Neural cell (in vitro differentiated cells): ENCODE measurements at regions not wholly inside any gene's neighbourhood (a gene's known extent, or its start where the extent isn't known, plus 50 kb on each side); places are given as distances from the start of the nearest gene placed in this dataset.

Source experiments
- H2AFZ ChIP-seq: fragments of 200-600, 300-800 bp; sonication (generic), shearing (Covaris generic); 2 replicates; pipeline ENCODE4 v1.6.0; 2014; ENCODE audit warnings: low read depth, mild to moderate bottlenecking, antibody characterized with exemption, low read length, moderate library complexity
- H3F3A ChIP-seq: fragments of 200-600 bp; shearing (Covaris generic); 2 replicates; pipeline ENCODE4 v1.6.1; 2016; ENCODE audit warnings: mild to moderate bottlenecking, moderate library complexity, mixed read lengths, antibody characterized with exemption, low read length; ENCODE audit not compliant: insufficient read depth, poor library complexity, severe bottlenecking
- H3K27ac ChIP-seq: fragments of 200-600, 300-800 bp; sonication (generic), shearing (Covaris generic); 2 replicates; pipeline ENCODE4 v1.5.1; 2014; ENCODE audit warnings: mild to moderate bottlenecking, low read length, moderate library complexity
- H3K27me3 ChIP-seq: fragments of 300-800, 200-600 bp; sonication (generic), shearing (Covaris generic); 2 replicates; pipeline ENCODE4 v1.6.0; 2014; ENCODE audit warnings: mild to moderate bottlenecking, low read depth, low read length, moderate library complexity; ENCODE audit not compliant: insufficient read depth
- H3K36me3 ChIP-seq: fragments of 300-800, 200-600 bp; sonication (generic), shearing (Covaris generic); 2 replicates; pipeline ENCODE4 v1.5.1; 2014; ENCODE audit warnings: mild to moderate bottlenecking, antibody characterized with exemption, low read length, moderate library complexity; ENCODE audit not compliant: insufficient read depth
- H3K4me2 ChIP-seq: fragments of 300-800, 200-600 bp; sonication (generic), shearing (Covaris generic); 2 replicates; pipeline ENCODE4 v1.6.0; 2014; ENCODE audit warnings: mild to moderate bottlenecking, low read length
- H3K4me3 ChIP-seq: fragments of 300-800, 200-600 bp; sonication (generic), shearing (Covaris generic); 2 replicates; pipeline ENCODE4 v1.5.1; 2014; ENCODE audit warnings: mild to moderate bottlenecking, low read length, moderate library complexity
- H3K79me2 ChIP-seq: fragments of 200-600 bp; shearing (Covaris generic); replicated peaks from 2 replicates; pipeline ENCODE4 v1.6.0; 2014; ENCODE audit warnings: mild to moderate bottlenecking, low read length, moderate library complexity; ENCODE audit not compliant: insufficient read depth
- H3K9ac ChIP-seq: fragments of 300-800, 200-600 bp; sonication (generic), shearing (Covaris generic); 2 replicates; pipeline ENCODE4 v1.6.1; 2016; ENCODE audit warnings: mild to moderate bottlenecking, low read length, mixed read lengths
- H3K9me2 ChIP-seq: fragments of 200-600 bp; shearing (Covaris generic); 2 replicates; pipeline ENCODE4 v1.6.1; 2016; ENCODE audit warnings: mild to moderate bottlenecking, low read length, mixed read lengths; ENCODE audit not compliant: insufficient read depth
- H3K9me3 ChIP-seq: fragments of 200-600, 300-800 bp; sonication (generic), shearing (Covaris generic); 2 replicates; pipeline ENCODE4 v1.6.1; 2016; ENCODE audit warnings: mild to moderate bottlenecking, mixed run types, low read length, moderate library complexity, mixed read lengths
- H4K20me1 ChIP-seq: fragments of 200-600 bp; shearing (Covaris generic); 2 replicates; pipeline ENCODE4 v1.6.1; 2016; ENCODE audit warnings: mild to moderate bottlenecking, mixed run types; ENCODE audit not compliant: insufficient read depth
- EP300 ChIP-seq: fragments of 450-650 bp; conservative IDR thresholded peaks from 2 replicates; pipeline ENCODE4 v1.6.1; 2014; ENCODE audit warnings: antibody characterized with exemption, mild to moderate bottlenecking, moderate library complexity; ENCODE audit not compliant: poor library complexity, severe bottlenecking
- EZH2 ChIP-seq: fragments of 200-600, 300-800 bp; shearing (Covaris generic), sonication (generic); IDR thresholded peaks from 2 replicates; pipeline ENCODE4 v1.6.1; 2014; ENCODE audit warnings: antibody characterized with exemption, low read length, borderline replicate concordance, mild to moderate bottlenecking; ENCODE audit not compliant: insufficient read depth, poor library complexity, severe bottlenecking
- MXI1 ChIP-seq: fragments of 450-650 bp; conservative IDR thresholded peaks from 2 replicates; pipeline ENCODE4 v1.6.1; 2014; ENCODE audit warnings: antibody characterized with exemption, mild to moderate bottlenecking; ENCODE audit not compliant: poor library complexity, severe bottlenecking
- POLR2AphosphoS5 ChIP-seq: IDR thresholded peaks from 2 replicates; pipeline ENCODE4 v1.6.1; 2012
- RAD21 ChIP-seq: fragments of 450-650 bp; conservative IDR thresholded peaks from 2 replicates; pipeline ENCODE4 v1.6.1; 2014; ENCODE audit warnings: antibody characterized with exemption, mild to moderate bottlenecking, moderate library complexity
- SMC3 ChIP-seq: fragments of 450-650 bp; conservative IDR thresholded peaks from 2 replicates; pipeline ENCODE4 v1.6.1; 2014; ENCODE audit warnings: antibody characterized with exemption, mild to moderate bottlenecking, moderate library complexity; ENCODE audit not compliant: poor library complexity
- TAF1 ChIP-seq: IDR thresholded peaks from 2 replicates; pipeline ENCODE4 v1.6.1; 2012; ENCODE audit warnings: low read depth
- TF ChIP-seq, protein P1 (sequence below): IDR thresholded peaks from 2 replicates; pipeline ENCODE4 v1.6.1; 2012; ENCODE audit warnings: borderline replicate concordance
- TF ChIP-seq, protein P2 (sequence below): fragments of 450-650 bp; IDR thresholded peaks from 2 replicates; pipeline ENCODE4 v1.5.1; 2014; ENCODE audit warnings: antibody characterized with exemption, mild to moderate bottlenecking, moderate library complexity; ENCODE audit not compliant: poor library complexity, severe bottlenecking

DNA sequence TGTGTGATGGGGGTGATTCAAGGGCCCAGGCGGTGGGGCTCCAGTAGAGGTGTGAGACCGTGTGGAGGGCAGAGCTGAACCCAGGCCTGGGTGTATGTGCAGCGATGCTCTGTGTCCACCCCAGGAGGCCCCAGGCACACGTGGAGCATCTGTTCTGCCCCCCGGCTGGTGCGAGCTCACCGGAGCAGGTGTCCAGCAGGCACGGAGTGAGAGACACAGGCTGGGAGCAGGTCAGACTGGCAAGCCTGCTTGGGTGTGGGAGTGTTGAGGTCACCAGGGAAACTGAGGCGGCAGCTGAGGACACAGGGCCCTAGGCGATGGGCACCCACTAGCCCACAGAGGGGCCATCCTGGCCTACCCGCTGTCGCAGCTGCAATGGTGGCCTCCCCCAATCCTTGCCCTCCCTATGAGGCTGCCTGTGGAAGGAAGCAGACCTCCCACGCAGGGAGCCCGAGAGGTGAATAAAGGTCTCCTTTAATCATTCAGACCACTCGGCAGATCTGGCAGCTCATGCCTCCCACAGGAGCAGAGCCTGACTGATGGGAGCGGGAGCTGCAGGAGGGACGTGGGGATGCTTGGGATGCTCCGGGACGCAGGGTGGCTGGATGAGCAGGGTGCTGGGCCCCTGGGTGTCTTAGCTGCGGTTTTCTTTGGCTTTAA is 1165.1 kb downstream of the BRD1 start:
- Histone ChIP-seq H3K9me2 (no peaks in the 10 kb centered on the region), H3K9ac (no peak overlapping the region), H2AFZ (no peak overlapping the region), H4K20me1 (no peaks in the 10 kb centered on the region), H3K27ac (no peak overlapping the region), H3K4me3 (no peak overlapping the region), H3K9me3 (no peaks in the 10 kb centered on the region), H3K27me3 (no peaks in the 10 kb centered on the region), H3K4me2 (no peak overlapping the region), H3K36me3 (no peaks in the 10 kb centered on the region), H3F3A (no peaks in the 10 kb centered on the region), H3K79me2 (no peaks in the 10 kb centered on the region)
- TF ChIP-seq MXI1 (no peak), TAF1 (no peak)
- TF ChIP-seq, protein P1, sequence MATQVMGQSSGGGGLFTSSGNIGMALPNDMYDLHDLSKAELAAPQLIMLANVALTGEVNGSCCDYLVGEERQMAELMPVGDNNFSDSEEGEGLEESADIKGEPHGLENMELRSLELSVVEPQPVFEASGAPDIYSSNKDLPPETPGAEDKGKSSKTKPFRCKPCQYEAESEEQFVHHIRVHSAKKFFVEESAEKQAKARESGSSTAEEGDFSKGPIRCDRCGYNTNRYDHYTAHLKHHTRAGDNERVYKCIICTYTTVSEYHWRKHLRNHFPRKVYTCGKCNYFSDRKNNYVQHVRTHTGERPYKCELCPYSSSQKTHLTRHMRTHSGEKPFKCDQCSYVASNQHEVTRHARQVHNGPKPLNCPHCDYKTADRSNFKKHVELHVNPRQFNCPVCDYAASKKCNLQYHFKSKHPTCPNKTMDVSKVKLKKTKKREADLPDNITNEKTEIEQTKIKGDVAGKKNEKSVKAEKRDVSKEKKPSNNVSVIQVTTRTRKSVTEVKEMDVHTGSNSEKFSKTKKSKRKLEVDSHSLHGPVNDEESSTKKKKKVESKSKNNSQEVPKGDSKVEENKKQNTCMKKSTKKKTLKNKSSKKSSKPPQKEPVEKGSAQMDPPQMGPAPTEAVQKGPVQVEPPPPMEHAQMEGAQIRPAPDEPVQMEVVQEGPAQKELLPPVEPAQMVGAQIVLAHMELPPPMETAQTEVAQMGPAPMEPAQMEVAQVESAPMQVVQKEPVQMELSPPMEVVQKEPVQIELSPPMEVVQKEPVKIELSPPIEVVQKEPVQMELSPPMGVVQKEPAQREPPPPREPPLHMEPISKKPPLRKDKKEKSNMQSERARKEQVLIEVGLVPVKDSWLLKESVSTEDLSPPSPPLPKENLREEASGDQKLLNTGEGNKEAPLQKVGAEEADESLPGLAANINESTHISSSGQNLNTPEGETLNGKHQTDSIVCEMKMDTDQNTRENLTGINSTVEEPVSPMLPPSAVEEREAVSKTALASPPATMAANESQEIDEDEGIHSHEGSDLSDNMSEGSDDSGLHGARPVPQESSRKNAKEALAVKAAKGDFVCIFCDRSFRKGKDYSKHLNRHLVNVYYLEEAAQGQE = no peak
- TF ChIP-seq, protein P2, sequence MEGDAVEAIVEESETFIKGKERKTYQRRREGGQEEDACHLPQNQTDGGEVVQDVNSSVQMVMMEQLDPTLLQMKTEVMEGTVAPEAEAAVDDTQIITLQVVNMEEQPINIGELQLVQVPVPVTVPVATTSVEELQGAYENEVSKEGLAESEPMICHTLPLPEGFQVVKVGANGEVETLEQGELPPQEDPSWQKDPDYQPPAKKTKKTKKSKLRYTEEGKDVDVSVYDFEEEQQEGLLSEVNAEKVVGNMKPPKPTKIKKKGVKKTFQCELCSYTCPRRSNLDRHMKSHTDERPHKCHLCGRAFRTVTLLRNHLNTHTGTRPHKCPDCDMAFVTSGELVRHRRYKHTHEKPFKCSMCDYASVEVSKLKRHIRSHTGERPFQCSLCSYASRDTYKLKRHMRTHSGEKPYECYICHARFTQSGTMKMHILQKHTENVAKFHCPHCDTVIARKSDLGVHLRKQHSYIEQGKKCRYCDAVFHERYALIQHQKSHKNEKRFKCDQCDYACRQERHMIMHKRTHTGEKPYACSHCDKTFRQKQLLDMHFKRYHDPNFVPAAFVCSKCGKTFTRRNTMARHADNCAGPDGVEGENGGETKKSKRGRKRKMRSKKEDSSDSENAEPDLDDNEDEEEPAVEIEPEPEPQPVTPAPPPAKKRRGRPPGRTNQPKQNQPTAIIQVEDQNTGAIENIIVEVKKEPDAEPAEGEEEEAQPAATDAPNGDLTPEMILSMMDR = no peak

DNA sequence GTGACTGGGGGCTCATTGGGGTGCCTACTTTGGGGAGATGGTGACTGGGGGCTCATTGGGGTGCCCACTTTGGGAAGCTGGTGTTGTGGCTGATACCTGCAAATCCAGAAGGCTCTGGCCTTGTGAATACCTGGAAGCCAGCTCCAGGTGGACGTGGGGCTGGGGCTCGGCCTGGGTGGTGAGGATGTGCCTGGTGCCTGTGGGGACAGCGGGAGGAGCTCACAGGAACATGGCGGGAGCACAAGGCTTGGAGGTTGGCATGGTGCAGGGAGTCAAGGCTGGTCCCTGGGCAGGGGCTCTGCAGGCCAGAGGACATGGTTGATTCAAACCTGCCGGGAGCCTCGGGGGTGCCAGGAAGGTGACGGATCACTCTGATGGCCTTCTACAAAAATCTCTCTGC is 1165.7 kb downstream of the BRD1 start:
- Histone ChIP-seq H3F3A (no peaks in the 10 kb centered on the region), H3K27ac (no peak overlapping the region), H3K4me3 (no peak overlapping the region), H3K9me2 (no peaks in the 10 kb centered on the region), H3K36me3 (no peaks in the 10 kb centered on the region), H3K79me2 (no peaks in the 10 kb centered on the region), H3K27me3 (no peaks in the 10 kb centered on the region), H3K4me2 (no peak overlapping the region), H4K20me1 (no peaks in the 10 kb centered on the region), H3K9me3 (no peaks in the 10 kb centered on the region), H2AFZ (no peak overlapping the region), H3K9ac (no peak overlapping the region)
- TF ChIP-seq POLR2AphosphoS5 = no peak
- no peak for TF ChIP-seq EZH2
- TF ChIP-seq SMC3 = no peak
- TF ChIP-seq RAD21 = no peak
- no peak for TF ChIP-seq EP300
- no peak for TF ChIP-seq MXI1
- no peak for TF ChIP-seq TAF1
- TF ChIP-seq, protein P1 = no peak
- TF ChIP-seq, protein P2 = no peak
